Stimulated activated CD8-positive, alpha-beta memory T cell treated with anti-CD3 and anti-CD28 coated beads, Interleukin-15, amount 100 ng/mL, for 1 hour (primary cell): ENCODE measurements at regions not wholly inside any gene's neighbourhood (a gene's known extent, or its start where the extent isn't known, plus 50 kb on each side); places are given as distances from the start of the nearest gene placed in this dataset.
"Not testable (repeated sequence)": the region's sequence is repeated elsewhere in the genome, so short reads cannot be mapped to it uniquely, and the experiment has no call there.

Experiments used
- DNase-seq: peaks from one replicate; pipeline ENCODE4 v3.0.0-alpha.2; 2020; ENCODE audit warnings: low read depth

DNA sequence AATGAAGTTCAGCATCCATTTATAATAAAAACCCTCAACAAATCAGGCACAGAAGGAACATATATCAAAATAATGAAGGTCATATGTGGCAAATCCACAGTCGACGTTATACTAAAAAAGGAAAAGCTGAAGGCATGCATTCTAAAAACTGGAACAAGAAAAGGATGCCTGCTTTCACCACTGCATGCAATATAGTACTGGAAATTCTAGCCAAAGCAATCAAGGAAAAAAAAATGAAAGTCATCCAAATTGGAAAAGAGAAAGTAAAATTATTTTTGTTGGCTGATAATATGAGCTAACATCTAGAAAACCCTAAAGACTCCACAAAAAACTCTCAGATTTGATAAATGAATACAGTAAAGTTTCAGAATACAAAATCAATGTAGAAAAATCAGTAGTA, 1123.2 kb downstream of the TBL1XR1 start:
- no peak for DNase-seq

DNA sequence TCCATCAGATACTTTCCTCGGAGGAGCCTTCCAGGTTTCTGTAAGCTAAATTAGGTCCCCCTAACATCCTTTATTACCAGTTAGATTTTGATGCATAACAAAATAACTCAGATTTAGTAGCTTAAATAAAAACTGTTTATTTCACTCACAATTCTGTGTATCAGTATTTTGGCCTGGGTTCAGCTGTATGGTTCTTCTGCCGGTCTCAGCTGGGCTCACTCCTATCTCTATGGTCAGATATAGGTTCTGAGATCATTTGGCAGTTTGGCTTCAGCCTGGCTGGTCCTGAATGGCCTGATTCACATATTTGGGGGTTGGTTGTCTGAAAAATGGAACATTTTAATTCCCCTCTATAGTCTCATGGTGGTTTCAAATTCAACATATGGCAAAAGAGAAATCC, 1125.3 kb downstream of the TBL1XR1 start:
- DNase-seq = no peak

- DNase-seq = no peak
Observed at GRCh38 chr3:176068750-176069149, 1128.5 kb downstream of the TBL1XR1 start.

GRCh38 chr3:176058856-176059255, 1138.4 kb downstream of the TBL1XR1 start:
- no peak for DNase-seq

DNA sequence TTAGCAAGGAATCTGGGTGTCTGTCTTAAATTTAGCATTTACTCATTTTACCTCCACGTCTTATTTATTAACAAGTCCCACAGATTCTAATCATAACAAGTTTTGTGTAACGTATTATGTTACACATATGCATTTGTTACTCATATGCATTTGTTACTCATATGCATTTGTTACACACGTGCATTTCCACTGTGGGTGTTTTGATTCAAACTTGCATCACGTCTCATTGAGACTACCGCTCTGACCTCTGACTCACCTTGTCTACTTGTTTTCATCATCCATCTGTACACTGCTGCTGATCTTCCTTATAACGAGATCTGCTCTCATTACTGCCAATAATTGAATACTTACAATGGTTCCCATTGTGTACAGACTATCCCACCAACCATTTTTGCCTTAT, 1141.4 kb downstream of the TBL1XR1 start:
- no peak for DNase-seq

GRCh38 chr3:176051766-176052165, 1145.5 kb downstream of the TBL1XR1 start:
- DNase-seq = no peak

GRCh38 chr3:176046703-176047102, 1150.6 kb downstream of the TBL1XR1 start:
- DNase-seq = no peak

DNA sequence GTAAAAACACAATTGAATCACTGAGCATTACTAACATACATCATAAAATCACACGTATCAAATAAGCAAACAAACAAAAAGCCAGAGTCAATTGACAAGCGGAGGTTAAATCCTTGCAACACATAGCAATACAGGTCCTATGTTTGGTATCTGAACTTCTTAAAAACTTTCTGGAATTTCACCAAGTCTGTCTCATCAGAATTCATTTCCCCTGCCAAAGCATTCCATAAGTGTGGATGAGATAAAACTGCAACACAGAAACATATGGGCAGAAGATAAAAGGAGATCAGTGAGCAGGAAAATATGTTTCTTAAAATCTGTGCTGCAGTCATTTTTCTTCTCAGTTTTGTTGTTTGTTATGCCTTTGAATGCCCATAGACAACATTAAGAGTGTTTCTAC, 1155.5 kb downstream of the TBL1XR1 start:
- no peak for DNase-seq

- no peak for DNase-seq
Observed at GRCh38 chr3:176041185-176041584, 1156.1 kb downstream of the TBL1XR1 start.

DNA sequence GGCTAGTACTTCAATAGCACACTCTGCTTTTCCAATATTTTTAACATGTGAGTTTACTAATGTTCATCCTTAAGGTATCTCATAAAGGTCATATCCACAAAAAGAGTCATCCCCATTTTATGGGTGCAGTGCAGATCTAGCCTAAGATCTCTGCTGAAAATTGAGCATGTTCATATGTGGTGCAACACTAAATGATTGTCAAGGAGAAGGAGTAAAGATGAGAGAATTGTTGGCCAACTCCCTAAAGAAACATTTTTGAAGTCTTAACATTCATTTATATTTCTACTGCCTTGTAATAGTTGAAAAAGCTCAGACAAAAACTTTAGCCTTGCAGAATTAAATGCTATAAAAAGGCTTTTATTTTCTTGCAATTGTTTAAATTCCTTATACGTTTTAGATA, 1159.6 kb downstream of the TBL1XR1 start:
- no peak for DNase-seq

GRCh38 chr3:176032043-176032442, 1165.2 kb downstream of the TBL1XR1 start:
- no peak for DNase-seq

DNA sequence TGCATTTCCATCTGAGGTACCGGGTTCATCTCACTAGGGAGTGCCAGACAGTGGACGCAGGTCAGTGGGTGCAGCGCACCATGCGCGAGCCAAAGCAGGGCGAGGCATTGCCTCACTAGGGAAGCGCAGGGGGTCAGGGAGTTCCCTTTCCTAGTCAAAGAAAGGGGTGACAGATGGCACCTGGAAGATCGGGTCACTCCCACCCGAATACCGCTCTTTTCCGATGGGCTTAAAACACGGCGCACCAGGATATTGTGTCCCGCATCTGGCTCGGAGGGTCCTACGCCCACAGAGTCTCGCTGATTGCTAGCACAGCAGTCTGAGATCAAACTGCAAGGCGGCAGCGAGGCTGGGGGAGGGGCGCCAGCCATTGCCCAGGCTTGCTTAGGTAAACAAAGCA, 1157.1 kb downstream of the NAALADL2 start:
- DNase-seq = not testable (repeated sequence)

DNA sequence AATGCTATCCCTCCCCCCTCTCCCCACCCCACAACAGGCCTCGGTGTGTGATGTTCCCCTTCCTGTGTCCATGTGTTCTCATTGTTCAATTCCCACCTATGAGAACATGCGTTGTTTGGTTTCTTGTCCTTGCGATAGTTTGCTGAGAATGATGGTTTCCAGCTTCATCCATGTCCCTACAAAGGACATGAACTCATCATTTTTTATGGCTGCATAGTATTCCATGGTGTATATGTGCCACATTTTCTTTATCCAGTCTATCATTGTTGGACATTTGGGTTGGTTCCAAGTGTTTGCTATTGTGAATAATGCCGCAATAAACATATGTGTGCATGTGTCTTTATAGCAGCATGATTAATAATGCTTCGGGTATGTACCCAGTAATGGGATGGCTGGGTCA, 1156.1 kb downstream of the NAALADL2 start:
- not testable (repeated sequence) for DNase-seq

DNA sequence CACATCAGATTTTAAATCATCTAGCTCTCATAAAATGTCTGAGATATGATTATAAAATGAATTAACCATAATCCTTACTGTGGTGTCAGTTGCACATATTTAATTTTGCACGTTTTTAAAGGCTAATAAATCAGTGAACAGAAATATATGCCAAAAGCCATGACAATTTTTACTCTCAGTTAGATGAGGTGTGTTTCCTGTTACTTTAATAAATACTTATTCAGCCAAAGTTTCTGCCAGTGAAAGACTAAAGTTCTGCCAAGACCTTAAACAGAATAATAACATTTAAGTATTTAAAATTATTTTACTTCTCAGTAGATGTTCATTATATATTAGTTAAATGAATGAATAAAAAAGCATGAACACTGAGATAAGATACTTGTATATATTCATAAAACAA, 1150.1 kb downstream of the NAALADL2 start:
- no peak for DNase-seq

DNA sequence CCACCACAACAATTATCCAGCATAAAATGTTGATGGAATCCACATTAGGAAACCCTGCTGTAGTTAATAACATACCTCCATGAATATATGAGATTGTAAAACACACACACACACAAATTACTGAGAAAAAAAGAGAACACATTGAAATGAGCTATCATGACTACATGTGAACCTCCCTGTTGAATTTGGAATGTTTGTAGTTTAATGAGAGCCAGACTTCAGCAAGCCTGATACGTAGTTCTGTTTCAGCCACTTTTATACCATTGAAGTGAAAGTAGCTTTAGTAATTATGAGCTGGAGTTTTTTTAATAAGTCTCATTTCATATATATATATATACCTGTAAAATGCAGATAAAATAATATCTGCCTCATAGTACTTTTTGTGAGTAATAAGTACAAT, 1146.4 kb downstream of the NAALADL2 start:
- no peak for DNase-seq

DNA sequence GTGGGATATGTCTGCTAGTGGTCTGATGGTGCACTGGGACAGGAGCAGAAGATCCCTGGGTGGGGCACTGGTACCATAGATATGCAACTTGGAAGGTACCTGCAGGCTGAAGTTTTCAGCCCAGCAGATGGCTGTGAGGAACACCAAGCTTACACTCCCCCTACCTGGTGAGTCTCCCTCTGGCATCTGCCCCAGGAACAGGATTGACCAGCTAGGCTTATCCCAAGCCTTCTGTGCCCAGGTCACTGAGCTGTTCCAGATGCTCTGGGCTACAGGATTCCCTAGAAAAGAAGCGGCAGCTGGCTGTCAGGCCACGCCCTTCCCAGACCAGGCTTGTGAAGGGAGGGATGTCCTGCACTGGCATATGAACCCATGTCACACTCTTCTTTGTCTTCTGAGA, 1130.0 kb downstream of the NAALADL2 start:
- DNase-seq = no peak

DNA sequence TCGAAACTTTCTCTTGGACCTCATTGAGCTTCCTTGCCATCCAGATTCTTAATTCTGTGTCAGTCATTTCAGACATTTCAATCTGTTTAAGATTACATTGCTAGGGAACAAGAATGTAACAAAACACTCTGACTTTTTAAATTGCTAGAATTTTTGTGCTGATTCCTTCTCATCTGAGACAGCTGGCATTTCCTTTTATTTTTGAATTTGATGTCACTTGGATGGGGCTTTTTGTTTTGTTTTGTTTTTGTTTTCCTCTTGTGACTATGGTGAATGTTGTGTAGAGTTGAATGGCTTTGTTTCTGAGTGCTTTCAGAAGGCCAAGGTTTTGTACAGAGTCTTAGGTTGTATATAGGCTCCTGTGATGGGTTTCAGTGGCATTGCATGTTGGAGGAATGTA, 1129.3 kb downstream of the NAALADL2 start:
- DNase-seq = no peak

DNA sequence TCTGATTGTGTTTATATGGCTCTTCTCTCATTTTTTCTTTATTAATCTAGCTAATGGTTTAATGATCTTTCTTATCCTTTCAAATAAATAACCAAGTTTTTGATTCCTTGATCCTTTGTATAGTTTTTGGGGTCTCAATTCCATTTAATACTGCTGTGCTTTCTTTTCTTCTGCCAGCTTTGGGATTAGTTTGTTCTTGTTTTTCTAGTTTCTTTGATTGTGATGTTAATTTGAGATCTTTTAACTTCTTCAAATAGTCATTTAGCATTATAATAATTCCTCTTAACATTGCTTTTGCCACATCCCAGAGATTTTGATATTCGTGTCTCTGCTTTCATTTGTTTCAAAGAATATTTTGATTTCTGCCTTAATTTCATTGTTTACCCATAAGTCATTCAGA, 1126.6 kb downstream of the NAALADL2 start:
- no peak for DNase-seq

DNA sequence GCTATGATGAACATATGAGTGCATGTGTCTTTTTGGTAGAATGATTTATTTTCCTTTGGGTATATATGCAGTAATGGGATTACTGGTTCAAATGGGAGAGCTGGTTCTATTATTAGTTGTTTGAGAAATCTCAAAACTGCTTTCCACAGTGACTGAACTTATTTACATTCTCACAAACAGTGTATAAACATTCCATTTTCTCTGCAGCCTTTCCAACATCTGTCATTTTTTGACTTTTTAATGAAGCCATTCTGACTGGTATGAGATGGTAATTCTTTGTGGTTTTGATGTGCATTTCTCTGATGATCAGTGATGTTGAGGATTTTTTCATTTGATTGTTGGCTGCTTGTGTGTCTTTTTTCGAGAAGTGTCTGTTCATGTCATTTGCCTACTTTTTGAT, 1124.2 kb downstream of the NAALADL2 start:
- DNase-seq = no peak

GRCh38 chr3:175980486-175981090, 1121.5 kb downstream of the NAALADL2 start:
- DNase-seq = no peak

GRCh38 chr3:175977968-175978752, 1119.0 kb downstream of the NAALADL2 start:
- DNase-seq = no peak

DNA sequence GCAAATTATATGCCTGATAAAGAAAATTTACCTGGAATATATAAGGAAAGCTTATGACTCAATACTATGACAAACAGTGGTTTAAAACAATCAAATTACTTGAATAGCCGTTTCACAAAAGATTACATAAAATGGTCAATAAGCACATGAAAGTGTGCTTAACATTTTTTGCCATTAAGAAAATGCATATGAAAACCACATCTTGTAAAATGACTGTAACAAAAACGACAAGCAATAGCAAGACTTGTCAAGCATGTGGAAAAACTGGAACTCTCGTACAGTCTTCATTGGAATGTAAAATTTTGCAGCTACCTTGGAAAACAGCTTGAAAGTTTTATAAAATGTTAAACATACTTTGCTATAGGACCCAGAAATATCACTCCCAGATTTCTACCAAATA, 1110.3 kb downstream of the NAALADL2 start:
- DNase-seq = no peak

DNA sequence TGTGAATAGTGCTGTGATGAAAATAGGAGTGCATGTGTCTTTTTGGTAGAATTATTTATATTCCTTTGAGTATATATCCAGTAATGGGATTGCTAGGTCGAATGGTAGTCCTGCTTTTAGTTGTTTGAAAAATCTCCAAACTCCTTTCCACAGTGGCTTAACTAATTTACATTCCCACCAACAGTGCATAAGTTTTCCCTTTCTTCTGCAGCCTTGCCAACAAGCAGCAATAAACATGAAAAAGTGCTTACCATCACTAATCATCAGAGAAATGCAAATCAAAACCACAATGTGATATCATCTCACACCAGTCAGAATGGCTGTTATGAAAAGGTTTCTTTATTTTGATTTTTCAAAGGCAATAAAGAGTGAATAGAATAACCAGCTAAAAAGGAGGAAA, 1105.9 kb downstream of the NAALADL2 start:
- no peak for DNase-seq

GRCh38 chr3:175957427-175957826, 1098.3 kb downstream of the NAALADL2 start:
- DNase-seq = no peak
